Thoracic aorta (tissue), 2 donors: ENCODE measurements at regions not wholly inside any gene's neighbourhood (a gene's known extent, or its start where the extent isn't known, plus 50 kb on each side); places are given as distances from the start of the nearest gene placed in this dataset.

ENCODE experiments used
- ATAC-seq: fragments of 150-250 bp; one replicate; pipeline ENCODE4 v1.8.0; 2017; ENCODE audit warnings: low read depth; ENCODE audit not compliant: insufficient number of reproducible peaks, low FRiP score
- DNase-seq: peaks from one replicate; pipeline ENCODE4 v3.0.0-alpha.2; 2020; ENCODE audit warnings: low spot score
- H3K27ac ChIP-seq, 2 donors: fragments of 200-600 bp; sonication (generic); 1 replicate in 1 of 2; 2 replicates in 1 of 2; pipeline ENCODE4 v1.5.1; 2016; ENCODE audit warnings: mild to moderate bottlenecking in 2 of 2, moderate library complexity in 2 of 2
- H3K27me3 ChIP-seq: fragments of 200-600 bp; sonication (generic); replicated peaks from 2 replicates; pipeline ENCODE4 v1.6.0; 2016; ENCODE audit warnings: mild to moderate bottlenecking; ENCODE audit not compliant: insufficient read depth
- H3K36me3 ChIP-seq: fragments of 200-600 bp; sonication (generic); one replicate; pipeline ENCODE4 v1.5.1; 2016
- H3K4me1 ChIP-seq, 2 donors: fragments of 200-600 bp; sonication (generic); 1 replicate in 1 of 2; 2 replicates in 1 of 2; pipeline versions ENCODE4 v1.5.1 to v1.6.0; 2016; ENCODE audit warnings: low read depth in 2 of 2, mild to moderate bottlenecking in 1 of 2; ENCODE audit not compliant: control insufficient read depth in 1 of 2
- H3K4me3 ChIP-seq: fragments of 200-600 bp; sonication (generic); 2 replicates; pipeline ENCODE4 v1.5.1; 2016; ENCODE audit warnings: mild to moderate bottlenecking
- H3K9me3 ChIP-seq: fragments of 200-600 bp; sonication (generic); 2 replicates; pipeline ENCODE4 v1.5.1; 2016
- TF ChIP-seq, protein P1 (sequence below): fragments of 200-600 bp; sonication (generic); IDR thresholded peaks from one replicate; pipeline ENCODE4 v1.5.1; 2019; ENCODE audit warnings: antibody characterized with exemption

GRCh38 chr2:226320076-226320948 is 479.3 kb downstream of the IRS1 start:
- Histone ChIP-seq H3K4me3 (no peak overlapping the region), H3K4me1 (no peaks in the 10 kb centered on the region), H3K9me3 (no peaks in the 10 kb centered on the region), H3K36me3 (no peaks in the 10 kb centered on the region), H3K27me3 (no peaks in the 10 kb centered on the region), H3K27ac (no peak overlapping the region)
- TF ChIP-seq, protein P1, sequence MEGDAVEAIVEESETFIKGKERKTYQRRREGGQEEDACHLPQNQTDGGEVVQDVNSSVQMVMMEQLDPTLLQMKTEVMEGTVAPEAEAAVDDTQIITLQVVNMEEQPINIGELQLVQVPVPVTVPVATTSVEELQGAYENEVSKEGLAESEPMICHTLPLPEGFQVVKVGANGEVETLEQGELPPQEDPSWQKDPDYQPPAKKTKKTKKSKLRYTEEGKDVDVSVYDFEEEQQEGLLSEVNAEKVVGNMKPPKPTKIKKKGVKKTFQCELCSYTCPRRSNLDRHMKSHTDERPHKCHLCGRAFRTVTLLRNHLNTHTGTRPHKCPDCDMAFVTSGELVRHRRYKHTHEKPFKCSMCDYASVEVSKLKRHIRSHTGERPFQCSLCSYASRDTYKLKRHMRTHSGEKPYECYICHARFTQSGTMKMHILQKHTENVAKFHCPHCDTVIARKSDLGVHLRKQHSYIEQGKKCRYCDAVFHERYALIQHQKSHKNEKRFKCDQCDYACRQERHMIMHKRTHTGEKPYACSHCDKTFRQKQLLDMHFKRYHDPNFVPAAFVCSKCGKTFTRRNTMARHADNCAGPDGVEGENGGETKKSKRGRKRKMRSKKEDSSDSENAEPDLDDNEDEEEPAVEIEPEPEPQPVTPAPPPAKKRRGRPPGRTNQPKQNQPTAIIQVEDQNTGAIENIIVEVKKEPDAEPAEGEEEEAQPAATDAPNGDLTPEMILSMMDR, result no peak
- DNase-seq, result no peak
- no peak for ATAC-seq

- TF ChIP-seq, protein P1, result no peak
- no peaks in the 10 kb centered on the region for H3K27me3 ChIP-seq
- H3K4me3 ChIP-seq, result no peak overlapping the region
- DNase-seq (no peak), ATAC-seq (no peak)
- H3K4me1 ChIP-seq, result no peaks in the 10 kb centered on the region
- H3K27ac ChIP-seq, result no peak overlapping the region
- H3K9me3 ChIP-seq, result no peaks in the 10 kb centered on the region
- no peaks in the 10 kb centered on the region for H3K36me3 ChIP-seq
These were observed 481.6 kb downstream of the IRS1 start for GRCh38 chr2:226317970-226318369.

DNA sequence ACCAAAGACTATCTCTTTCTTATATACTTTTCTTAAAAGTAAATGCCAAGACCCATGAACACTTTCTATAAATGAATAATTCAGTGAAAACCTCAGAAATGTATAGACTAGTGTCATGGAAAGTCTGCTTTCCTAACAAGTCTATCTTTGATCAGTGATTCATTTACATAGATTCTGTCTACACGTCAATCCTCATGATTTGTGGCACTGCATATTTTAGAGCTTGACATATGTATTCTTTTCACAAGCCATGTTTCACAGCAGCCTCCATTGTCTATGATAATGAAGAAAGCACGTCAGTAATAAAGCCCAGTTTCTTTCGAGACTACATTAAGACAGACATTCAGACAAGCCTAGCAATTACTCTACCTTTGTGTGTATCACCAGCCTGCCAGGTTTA is 486.6 kb downstream of the IRS1 start:
- Histone ChIP-seq H3K4me3 (no peak overlapping the region), H3K36me3 (no peaks in the 10 kb centered on the region), H3K27me3 (no peaks in the 10 kb centered on the region), H3K27ac (no peak overlapping the region), H3K4me1 (peaks cover 5 to 27% of the 10 kb centered on the region in 2 donors), H3K9me3 (no peaks in the 10 kb centered on the region)
- no peak for DNase-seq
- ATAC-seq, result no peak
- TF ChIP-seq, protein P1, result no peak

DNA sequence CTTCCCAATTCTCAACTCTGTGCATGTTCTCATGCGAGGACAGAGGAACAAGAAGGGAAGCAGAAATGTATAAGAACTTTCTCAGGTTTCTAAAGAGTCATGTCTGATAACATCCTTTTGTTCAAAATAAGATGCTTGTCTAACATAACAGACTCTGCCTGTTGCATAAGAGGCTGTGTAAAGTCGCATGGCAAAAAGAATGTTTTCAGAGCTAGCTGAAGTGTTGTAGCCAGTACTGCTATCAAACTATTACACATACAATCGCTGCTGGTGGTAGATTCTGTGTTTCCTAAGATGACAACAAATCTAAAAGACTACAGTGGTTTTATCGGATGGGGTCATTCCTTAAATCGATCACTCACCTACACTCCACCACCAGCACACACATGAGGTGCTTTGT is 487.5 kb downstream of the IRS1 start:
- no peak for DNase-seq
- no peaks in the 10 kb centered on the region for H3K36me3 ChIP-seq
- H3K27me3 ChIP-seq, result no peaks in the 10 kb centered on the region
- peaks cover 5 to 27% of the 10 kb centered on the region in 2 donors for H3K4me1 ChIP-seq
- TF ChIP-seq, protein P1, result no peak
- H3K4me3 ChIP-seq, result no peak overlapping the region
- no peak for ATAC-seq
- H3K9me3 ChIP-seq, result no peaks in the 10 kb centered on the region
- no peak overlapping the region for H3K27ac ChIP-seq

DNA sequence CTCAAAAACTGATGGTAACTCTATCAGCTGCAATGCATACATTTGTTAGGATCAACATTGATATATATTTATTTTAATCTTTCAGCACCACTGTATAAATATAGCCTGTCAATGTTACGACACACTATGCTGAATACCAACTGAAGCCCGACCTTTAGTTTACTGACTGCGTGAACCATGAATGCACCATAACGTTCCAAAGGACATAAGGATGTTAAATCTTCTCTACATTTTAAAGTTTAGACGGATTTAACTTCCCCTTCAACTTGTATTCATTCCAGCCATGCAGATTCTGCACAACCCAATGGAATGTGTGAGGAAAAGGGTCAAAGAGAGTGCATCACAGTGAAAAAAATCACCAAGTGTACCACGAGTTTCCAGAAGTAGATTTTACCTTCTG is 489.5 kb downstream of the IRS1 start:
- DNase-seq (no peak), ATAC-seq (no peak)
- Histone ChIP-seq H3K4me3 (no peak overlapping the region), H3K27ac (no peak overlapping the region), H3K27me3 (no peaks in the 10 kb centered on the region), H3K36me3 (no peaks in the 10 kb centered on the region), H3K4me1 (peaks cover 5 to 27% of the 10 kb centered on the region in 2 donors), H3K9me3 (no peaks in the 10 kb centered on the region)
- TF ChIP-seq, protein P1, result no peak
